Stomach (tissue), 8 donors: ENCODE measurements at regions not wholly inside any gene's neighbourhood (a gene's known extent, or its start where the extent isn't known, plus 50 kb on each side); places are given as distances from the start of the nearest gene placed in this dataset.

ENCODE experiments used
- DNase-seq, 2 donors: peaks; one replicate each; pipeline versions ENCODE4 v3.0.0 to v3.0.0-alpha.2; 2013 to 2019
- H3K27ac ChIP-seq, 5 donors: fragments of 200-600 bp in 4 of 5; sonication (generic) in 4 of 5; one replicate each; pipeline ENCODE4 v1.5.1; 2013 to 2019; ENCODE audit warnings: mild to moderate bottlenecking in 1 of 5, moderate library complexity in 1 of 5
- H3K27me3 ChIP-seq, 3 donors: fragments of 200-600 bp; sonication (generic); one replicate each; pipeline ENCODE4 v1.5.1; 2017 to 2019; ENCODE audit warnings: mixed run types in 1 of 3
- H3K36me3 ChIP-seq, 4 donors: fragments of 200-600 bp; sonication (generic); 1 replicate in 3 of 4; 2 replicates in 1 of 4; pipeline ENCODE4 v1.5.1; 2016 to 2019
- H3K4me1 ChIP-seq, 4 donors: fragments of 200-600 bp; sonication (generic); one replicate each; pipeline ENCODE4 v1.5.1; 2016 to 2019
- H3K4me3 ChIP-seq, 4 donors: fragments of 200-600 bp; sonication (generic) in 3 of 4; one replicate each; pipeline ENCODE4 v1.5.1; 2016 to 2019; ENCODE audit warnings: mild to moderate bottlenecking in 1 of 4
- H3K9me3 ChIP-seq, 4 donors: fragments of 200-600 bp; sonication (generic); one replicate each; pipeline ENCODE4 v1.5.1; 2016 to 2019
- CTCF ChIP-seq, 7 experiments: fragments of 450-650 bp in 4 of 7; fragments of 200-600 bp in 3 of 7; sonication (generic) in 3 of 7; IDR thresholded peaks; one replicate each; pipeline ENCODE4 v1.5.1; 2016 to 2019; ENCODE audit warnings: antibody characterized with exemption in 7 of 7, control low read depth in 2 of 7, mild to moderate bottlenecking in 1 of 7
- EP300 ChIP-seq: sonication (generic); formaldehyde crosslinking; IDR thresholded peaks from one replicate; pipeline ENCODE4 v1.6.1; 2017; ENCODE audit warnings: antibody characterized with exemption
- POLR2A ChIP-seq, 4 donors: fragments of 450-650 bp; IDR thresholded peaks; one replicate each; pipeline ENCODE4 v1.6.1; 2016; ENCODE audit warnings: antibody characterized with exemption in 4 of 4, control low read depth in 2 of 4, mild to moderate bottlenecking in 1 of 4, moderate library complexity in 1 of 4
- POLR2AphosphoS5 ChIP-seq, 3 donors: sonication (generic); formaldehyde crosslinking; IDR thresholded peaks; one replicate each; pipeline ENCODE4 v1.6.1; 2016; ENCODE audit warnings: antibody characterized with exemption in 3 of 3
- WGBS, 5 donors: extraction: QIAGEN DNeasy Blood & Tissue Kit in 3 of 5; methylation state at CpG; one replicate each; pipeline versions ENCODE4 v1.1.5 to v1.1.7; 2013 to 2018; 5-methylcytosine and 5-hydroxymethylcytosine counted together
- intact Hi-C: fragments of 100-400 bp; cut with DNase I; formaldehyde crosslinking; loops from one replicate; pipeline ENCODE4 v1.15.1; 2023; ENCODE audit warnings: low total_unique reads
- donor health status: healthy with polysubstance abuse.
- donor health status: Bipolar disorder and iron deficiency.
- donor health status: healthy.

DNA sequence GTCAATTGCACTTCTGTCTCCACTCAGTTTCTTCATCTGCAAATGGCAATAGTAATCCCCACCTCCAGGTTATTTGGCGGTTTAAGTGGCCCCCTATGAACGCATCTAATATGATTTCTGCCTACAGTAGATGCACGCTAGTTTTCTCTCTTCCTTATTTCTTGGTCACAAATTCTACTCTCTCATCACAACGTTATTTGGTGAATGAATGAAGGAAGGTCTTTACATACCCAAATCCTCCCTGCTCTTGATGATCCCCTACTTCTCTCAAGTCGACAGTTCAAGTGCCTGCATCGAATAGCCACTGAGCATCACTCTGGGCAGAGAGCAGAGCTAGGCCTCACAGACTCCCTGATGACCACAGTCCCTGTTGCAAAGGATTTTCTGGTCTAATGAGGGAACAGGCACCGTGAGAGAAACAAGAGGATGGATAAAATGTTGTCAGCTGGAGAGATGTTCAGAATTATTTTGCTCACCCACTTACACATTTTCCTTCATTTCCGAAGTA is 181.2 kb upstream of the SMAD3 start:
- Histone ChIP-seq H3K4me1 (peaks cover 13 to 28% (median 24%) of the 10 kb centered on the region in 4 donors), H3K4me3 (no peak overlapping the region), H3K36me3 (no peaks in the 10 kb centered on the region), H3K27ac (peak overlapping the region in 4 of 5 donors; percentile 46 to 80 (median 72)), H3K27me3 (no peaks in the 10 kb centered on the region), H3K9me3 (peaks cover 0 to 2% (median 2%) of the 10 kb centered on the region in 4 donors)
- TF ChIP-seq CTCF (IDR thresholded peaks at IDR 0.05) (no peak), EP300 (no peak), POLR2AphosphoS5 (IDR thresholded peaks at IDR 0.05) (no peak), POLR2A (IDR thresholded peaks at IDR 0.05) (no peak)
- intact Hi-C loops, result no loop called here
- DNase-seq, result no peak
- WGBS, 5 donors, result 78 to 89% (median 89%) methylated on average over 8 of the region's 8 CpGs

DNA sequence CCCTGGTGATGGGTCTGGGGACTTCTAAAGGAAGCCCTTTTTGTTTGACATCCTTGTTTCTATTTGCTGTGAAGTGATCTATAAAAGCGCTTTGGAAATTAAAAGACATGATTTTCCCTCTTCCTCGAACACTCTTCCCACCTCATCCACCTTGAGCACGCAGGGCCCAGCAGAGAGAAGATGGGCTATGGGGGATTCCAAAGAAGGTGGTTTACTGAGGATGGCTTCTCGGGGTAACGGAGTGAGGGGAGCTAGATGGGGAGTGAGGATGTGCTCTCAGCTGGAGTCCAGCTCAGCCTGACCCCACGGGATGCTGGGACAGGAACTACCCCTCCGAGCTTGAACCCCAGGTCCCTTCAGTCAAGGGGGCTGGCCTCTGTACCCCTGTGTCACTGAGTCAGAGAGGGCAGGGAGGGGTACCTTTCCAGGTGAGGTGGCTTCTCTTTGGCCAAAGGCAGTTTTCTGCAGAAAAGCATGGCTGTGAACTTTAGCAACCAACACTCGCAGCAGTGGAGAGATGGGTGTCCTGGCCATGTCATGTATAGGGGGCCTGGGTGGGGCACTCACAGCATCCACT is 180.7 kb upstream of the SMAD3 start:
- H3K27me3 ChIP-seq, result no peaks in the 10 kb centered on the region
- H3K4me1 ChIP-seq, result peaks cover 13 to 28% (median 24%) of the 10 kb centered on the region in 4 donors
- H3K27ac ChIP-seq, result peak overlapping the region in 1 of 5 donors; percentile 75
- peaks cover 0 to 8% (median 6%) of the 10 kb centered on the region in 4 donors for H3K9me3 ChIP-seq
- 92 to 98% (median 96%) methylated on average over 8 of the region's 8 CpGs for WGBS, 5 donors
- intact Hi-C loops, result no loop called here
- no peak for DNase-seq
- H3K4me3 ChIP-seq, result no peak overlapping the region
- TF ChIP-seq POLR2A (IDR thresholded peaks at IDR 0.05) (no peak), POLR2AphosphoS5 (IDR thresholded peaks at IDR 0.05) (no peak), EP300 (no peak), CTCF (IDR thresholded peaks at IDR 0.05) (no peak)
- no peaks in the 10 kb centered on the region for H3K36me3 ChIP-seq

DNA sequence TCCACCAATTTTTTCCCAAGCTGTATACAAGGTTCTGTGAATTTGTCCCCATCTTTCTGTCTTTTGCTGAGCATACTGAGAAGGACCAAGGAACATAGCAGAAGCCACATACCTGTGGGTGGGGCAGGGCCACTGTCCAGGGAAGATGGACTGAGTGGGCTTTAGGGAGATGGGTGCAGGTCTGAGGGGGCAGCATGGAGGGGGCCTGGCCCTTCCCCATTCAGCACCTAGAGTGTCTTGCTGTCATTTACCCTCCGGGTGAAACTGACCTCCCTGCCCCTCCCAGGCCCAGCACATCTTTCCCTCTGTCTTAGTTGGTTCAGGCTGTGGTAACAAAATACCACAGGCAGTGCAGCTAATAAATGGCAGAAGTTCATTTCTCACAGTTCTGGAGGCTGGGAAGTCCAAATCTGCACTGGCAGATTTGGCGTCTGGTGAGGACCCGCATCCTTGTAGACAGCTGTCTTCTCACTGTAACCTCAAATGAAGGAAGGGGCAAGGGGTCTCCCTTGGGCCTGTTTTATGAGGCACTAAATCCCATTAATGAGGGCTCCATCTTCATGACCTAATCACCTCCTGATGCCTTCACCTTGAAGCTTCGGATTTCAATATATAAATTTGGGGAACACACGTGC is 180.0 kb upstream of the SMAD3 start:
- peaks cover 13 to 28% (median 24%) of the 10 kb centered on the region in 4 donors for H3K4me1 ChIP-seq
- H3K4me3 ChIP-seq, result no peak overlapping the region
- WGBS, 5 donors, result 88 to 94% (median 93%) methylated on average over 4 to 5 of the region's 5 CpGs
- H3K27me3 ChIP-seq, result no peaks in the 10 kb centered on the region
- no peak overlapping the region for H3K27ac ChIP-seq
- peaks cover 0 to 13% (median 8%) of the 10 kb centered on the region in 4 donors for H3K9me3 ChIP-seq
- intact Hi-C loops, result no loop called here
- DNase-seq, result no peak
- H3K36me3 ChIP-seq, result no peaks in the 10 kb centered on the region
- TF ChIP-seq POLR2AphosphoS5 (IDR thresholded peaks at IDR 0.05) (no peak), POLR2A (IDR thresholded peaks at IDR 0.05) (no peak), CTCF (IDR thresholded peaks at IDR 0.05) (no peak), EP300 (no peak)

DNA sequence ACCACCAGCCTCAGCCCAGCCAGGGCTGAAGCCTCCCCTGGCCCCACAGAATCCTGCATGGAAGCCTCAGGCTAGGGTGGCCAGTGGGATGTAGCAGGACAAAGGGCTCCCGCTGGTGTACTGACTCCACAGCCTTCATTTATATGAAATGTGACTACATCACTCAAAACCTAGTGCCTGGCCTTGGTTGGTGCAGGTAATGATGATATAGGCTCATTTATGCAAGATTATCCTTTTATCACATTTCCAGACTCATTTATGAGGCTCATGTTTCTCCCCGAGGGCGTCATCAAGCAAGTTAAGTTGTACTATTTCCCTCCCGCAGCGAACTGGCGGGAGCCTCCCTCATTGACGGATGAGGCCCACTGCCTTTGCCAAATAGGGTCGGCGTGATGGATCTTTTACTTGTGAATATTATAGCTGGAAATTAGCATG is 179.1 kb upstream of the SMAD3 start:
- intact Hi-C loops, result no loop called here
- Histone ChIP-seq H3K27me3 (no peaks in the 10 kb centered on the region), H3K36me3 (no peaks in the 10 kb centered on the region), H3K27ac (peak overlapping the region in 1 of 5 donors; percentile 5), H3K9me3 (peaks cover 0 to 13% (median 8%) of the 10 kb centered on the region in 4 donors), H3K4me3 (no peak overlapping the region), H3K4me1 (peaks cover 13 to 28% (median 24%) of the 10 kb centered on the region in 4 donors)
- TF ChIP-seq CTCF (IDR thresholded peaks at IDR 0.05), result no peak
- no peak for DNase-seq
- WGBS, 5 donors, result 89 to 97% (median 94%) methylated on average over 9 of the region's 9 CpGs
